Sigmoid colon (tissue), 4 donors: ENCODE measurements at regions not wholly inside any gene's neighbourhood (a gene's known extent, or its start where the extent isn't known, plus 50 kb on each side); places are given as distances from the start of the nearest gene placed in this dataset.

Experiments used
- CTCF ChIP-seq, 4 experiments: fragments of 450-650 bp in 3 of 4; fragments of 200-600 bp in 1 of 4; IDR thresholded peaks; one replicate each; pipeline ENCODE4 v1.5.1; 2016 to 2019; ENCODE audit warnings: antibody characterized with exemption in 4 of 4, mild to moderate bottlenecking in 3 of 4, moderate library complexity in 2 of 4
- EP300 ChIP-seq, 4 donors: sonication (generic); formaldehyde crosslinking; IDR thresholded peaks; one replicate each; pipeline ENCODE4 v1.6.1; 2017; ENCODE audit warnings: antibody characterized with exemption in 4 of 4
- POLR2A ChIP-seq, 2 donors: fragments of 450-650 bp; IDR thresholded peaks; one replicate each; pipeline ENCODE4 v1.6.1; 2016; ENCODE audit warnings: antibody characterized with exemption in 2 of 2, mild to moderate bottlenecking in 2 of 2, moderate library complexity in 2 of 2
- POLR2AphosphoS5 ChIP-seq, 4 donors: sonication (generic); formaldehyde crosslinking; IDR thresholded peaks; one replicate each; pipeline ENCODE4 v1.6.1; 2017; ENCODE audit warnings: antibody characterized with exemption in 4 of 4

DNA sequence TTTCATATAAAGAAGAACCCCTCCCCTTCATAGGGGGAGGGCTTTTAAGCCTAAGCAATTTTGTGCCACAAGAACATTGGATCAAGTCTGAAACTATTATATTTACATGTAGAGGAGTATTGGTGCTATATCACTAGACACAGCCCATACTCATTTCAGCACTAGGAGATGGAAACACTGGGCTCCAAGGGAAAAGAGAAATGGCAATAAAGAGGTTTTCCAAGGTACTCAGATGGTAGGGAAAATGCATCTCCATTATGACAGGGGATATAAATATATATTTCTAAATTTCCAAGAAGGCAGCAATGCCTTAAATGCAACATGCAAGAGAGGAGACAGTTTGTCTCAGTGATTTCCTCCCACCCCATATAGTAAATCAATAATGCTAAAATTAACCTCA is 209.0 kb downstream of the RAB38 start:
- TF ChIP-seq POLR2A (IDR thresholded peaks at IDR 0.05) (no peak), CTCF (IDR thresholded peaks at IDR 0.05) (no peak), POLR2AphosphoS5 (IDR thresholded peaks at IDR 0.05) (no peak), EP300 (IDR thresholded peaks at IDR 0.05) (no peak)
